Heart right ventricle (tissue), 16 donors: ENCODE measurements at regions not wholly inside any gene's neighbourhood (a gene's known extent, or its start where the extent isn't known, plus 50 kb on each side); places are given as distances from the start of the nearest gene placed in this dataset.
"Not testable (repeated sequence)": the region's sequence is repeated elsewhere in the genome, so short reads cannot be mapped to it uniquely, and the experiment has no call there.

Experiments
- ATAC-seq, 8 donors: fragments of 200-7000 bp; cut with Tn5 transposase; one replicate each; pipeline ENCODE4 v1.9.1; 2020; ENCODE audit warnings: mild to moderate bottlenecking in 8 of 8, moderate library complexity in 8 of 8, moderate number of reproducible peaks in 1 of 8
- DNase-seq, 2 donors: peaks; one replicate each; pipeline ENCODE4 v3.0.0-alpha.2; 2020
- H3K27ac ChIP-seq, 10 donors: fragments of 200-600 bp; sonication (generic) in 2 of 10; one replicate each; pipeline versions ENCODE4 v1.5.0 to v1.8.0; 2020 to 2022; ENCODE audit warnings: mild to moderate bottlenecking in 3 of 10
- H3K27me3 ChIP-seq, 7 donors: fragments of 200-600 bp; one replicate each; pipeline ENCODE4 v1.8.0; 2021 to 2022; ENCODE audit warnings: mild to moderate bottlenecking in 2 of 7
- H3K36me3 ChIP-seq, 9 donors: fragments of 200-600 bp; sonication (generic) in 1 of 9; one replicate each; pipeline versions ENCODE4 v1.5.0 to v1.8.0; 2020 to 2022; ENCODE audit warnings: mild to moderate bottlenecking in 2 of 9
- H3K4me1 ChIP-seq, 9 donors: fragments of 200-600 bp; sonication (generic) in 1 of 9; one replicate each; pipeline versions ENCODE4 v1.5.0 to v1.8.0; 2020 to 2022; ENCODE audit warnings: mild to moderate bottlenecking in 4 of 9
- H3K4me3 ChIP-seq, 10 donors: fragments of 200-600 bp; sonication (generic) in 2 of 10; one replicate each; pipeline versions ENCODE4 v1.5.0 to v1.8.0; 2020 to 2022; ENCODE audit warnings: mild to moderate bottlenecking in 7 of 10, moderate library complexity in 2 of 10
- H3K9me3 ChIP-seq, 11 donors: fragments of 200-600 bp in 10 of 11; sonication (generic) in 2 of 11; one replicate each; pipeline versions ENCODE4 v1.5.0 to v1.8.0; 2013 to 2022; ENCODE audit warnings: mild to moderate bottlenecking in 2 of 11, control low read depth in 1 of 11, moderate library complexity in 1 of 11
- CTCF ChIP-seq, 9 donors: fragments of 200-600 bp; sonication (generic) in 2 of 9; IDR thresholded peaks; one replicate each; pipeline versions ENCODE4 v1.5.0 to v1.8.0; 2021 to 2022; ENCODE audit warnings: antibody characterized with exemption in 9 of 9, mild to moderate bottlenecking in 5 of 9, moderate library complexity in 1 of 9
- WGBS, 2 donors: extraction: QIAGEN DNeasy Blood & Tissue Kit; methylation state at CpG; one replicate each; pipeline ENCODE4 v1.1.7; 2013; ENCODE audit warnings: inconsistent platforms in 1 of 2; 5-methylcytosine and 5-hydroxymethylcytosine counted together
- intact Hi-C, 10 donors: fragments of 100-400 bp; cut with DNase I; formaldehyde crosslinking; loops; one replicate each; pipeline versions ENCODE4 v1.11.1 to v1.14.2; 2022
- donor health status: Arrhythmogenic right ventricular cardiomyopathy.
- donor health status: ischemic (EF 13 %, LVEDD 7.1; RV severe dilation, severe dysfunction).
- donor health status: healthy with polysubstance abuse.
- donor health status: DM: no; HTN: yes; CAD: no.
- donor health status: DM: no; HTN: no; CAD: no.
- donor health status: ischemic (EF 25% LVEDD 6.9; RV normal size, moderate dysfunction).
- donor health status: ischemic (EF 25% LVEDD 5.7; RV mildly dilated, moderate dysfunction).
- donor health status: healthy.
- donor health status: DM: yes; HTN: yes; CAD: no.
- donor health status: Ischemic cardiomyopathy.
- donor health status: ischemic (EF 35%, LVEDD 5.7; RV mildly dilated, moderate dysfunction).
- donor health status: nonischemic (EF 11% LVEDD 7.7; RV severe dilation, severe dysfunction).
- donor health status: DM: yes; HTN: yes; CAD: no.
- donor health status: PGD.
- donor health status: ischemic (EF 29% LVEDD 5.4; RV normal size, mild dysfunction).
- donor health status: nonischemic (EF 23%, LVEDD 6.1; RV moderate dilation, normal function).

GRCh38 chr5:124530916-124531315 is 215.5 kb downstream of the ZNF608 start:
- Histone ChIP-seq H3K27ac (no peak overlapping the region), H3K36me3 (no peaks in the 10 kb centered on the region), H3K4me1 (peaks cover 0 to 13% (median 0%) of the 10 kb centered on the region in 9 donors), H3K9me3 (peaks cover 0 to 10% (median 0%) of the 10 kb centered on the region in 11 donors), H3K27me3 (no peaks in the 10 kb centered on the region), H3K4me3 (no peak overlapping the region)
- intact Hi-C loops, result loop anchor here in 3 of 10 donors (10.0 kb wide), 1 partner anchor 214 kb away; the partner anchor contains the start of gene ZNF608 (in 3 of the 3)
- no peak for TF ChIP-seq CTCF (IDR thresholded peaks at IDR 0.05)
- 100% methylated on average over 1 of the region's 1 CpG for WGBS, 2 donors
- no peak for DNase-seq
- ATAC-seq, result no peak

- Histone ChIP-seq H3K4me3 (no peak overlapping the region), H3K4me1 (peaks cover 0 to 12% (median 0%) of the 10 kb centered on the region in 9 donors), H3K9me3 (peaks cover 0 to 5% (median 0%) of the 10 kb centered on the region in 11 donors), H3K27me3 (no peaks in the 10 kb centered on the region), H3K36me3 (no peaks in the 10 kb centered on the region), H3K27ac (no peak overlapping the region)
- DNase-seq (no peak), ATAC-seq (no peak)
- no peak for TF ChIP-seq CTCF (IDR thresholded peaks at IDR 0.05)
- intact Hi-C loops, result no loop called here
- WGBS, 2 donors, result 95 to 100% methylated on average over 2 of the region's 2 CpGs
Observed at GRCh38 chr5:124528838-124529237, 217.6 kb downstream of the ZNF608 start.

GRCh38 chr5:124527220-124527991 is 219.0 kb downstream of the ZNF608 start:
- ATAC-seq (peak in 7 of 8 donors; percentile 56 to 90 (median 74)), DNase-seq (no peak)
- Histone ChIP-seq H3K36me3 (no peaks in the 10 kb centered on the region), H3K9me3 (no peaks in the 10 kb centered on the region), H3K4me3 (no peak overlapping the region), H3K27me3 (no peaks in the 10 kb centered on the region), H3K4me1 (peaks cover 0 to 12% (median 0%) of the 10 kb centered on the region in 9 donors), H3K27ac (no peak overlapping the region)
- intact Hi-C loops, result no loop called here
- TF ChIP-seq CTCF (IDR thresholded peaks at IDR 0.05), result no peak
- WGBS, 2 donors, result 70 to 73% methylated on average over 8 of the region's 8 CpGs

GRCh38 chr5:124526079-124526478 is 220.4 kb downstream of the ZNF608 start:
- H3K9me3 ChIP-seq, H3K36me3 ChIP-seq, DNase-seq, H3K27me3 ChIP-seq, intact Hi-C loops, H3K4me3 ChIP-seq, H3K27ac ChIP-seq, ATAC-seq: not testable (repeated sequence)
- H3K4me1 ChIP-seq, result peaks cover 0 to 12% (median 0%) of the 10 kb centered on the region in 9 donors
- WGBS, 2 donors, result 89 to 92% methylated on average over 3 to 4 of the region's 4 CpGs
